A549 (cell line): ENCODE measurements at regions not wholly inside any gene's neighbourhood (a gene's known extent, or its start where the extent isn't known, plus 50 kb on each side); places are given as distances from the start of the nearest gene placed in this dataset.
A peak's percentile ranks its signal among the peaks of the same experiment; 100 is the strongest.

Experiments
- ATAC-seq, 2 experiments: fragments of 200-7000 bp in 1 of 2; fragments of >200 bp in 1 of 2; cut with Nextera tagmentation in 1 of 2; cut with Tn5 transposase in 1 of 2; 3 replicates each; pipeline versions ENCODE4 v1.8.0 to v1.9.1; 2018 to 2020; ENCODE audit warnings: mild to moderate bottlenecking in 1 of 2, moderate library complexity in 1 of 2
- CTCF ChIA-PET: fragments of 300-600 bp; sonication (Branson Sonifier 250); formaldehyde crosslinking; extraction: SDS; loops from one replicate; lab custom pipeline; 2021; ENCODE audit warnings: antibody characterized with exemption, inconsistent platforms; lab: Yijun Ruan, JAX
- POLR2A ChIA-PET: fragments of 350-600 bp; formaldehyde crosslinking; extraction: SDS; loops from one replicate; lab custom pipeline; 2021; ENCODE audit warnings: antibody characterized with exemption, inconsistent platforms; lab: Yijun Ruan, JAX
- DNase-seq, 2 experiments: peaks; one replicate each; pipeline versions ENCODE4 v3.0.0 to v3.0.0-alpha.2; 2011 to 2016; ENCODE audit warnings: low read depth in 1 of 2, low spot score in 1 of 2
- FAIRE-seq: peaks from 2 replicates; lab custom pipeline; 2011; peaks lifted over from hg19 to GRCh38; lab: Jason Lieb, UNC
- H3K27ac ChIP-seq, 2 experiments: fragments of >200 bp; sonication (Bioruptor Twin); formaldehyde crosslinking; 3 replicates each; pipeline ENCODE4 v1.5.1; 2016 to 2017
- H3K4me1 ChIP-seq: fragments of >200 bp; sonication (Bioruptor Twin); formaldehyde crosslinking; 3 replicates; pipeline ENCODE4 v1.6.1; 2016
- H3K4me2 ChIP-seq: fragments of >200 bp; sonication (Bioruptor Twin); formaldehyde crosslinking; 3 replicates; pipeline ENCODE4 v1.6.1; 2016
- H3K4me3 ChIP-seq: fragments of >200 bp; sonication (Bioruptor Twin); formaldehyde crosslinking; 3 replicates; pipeline ENCODE4 v1.5.1; 2016
- H3K9me3 ChIP-seq: fragments of >200 bp; sonication (Bioruptor Twin); formaldehyde crosslinking; 3 replicates; pipeline ENCODE4 v1.6.1; 2016
- CBX2 ChIP-seq: fragments of 200-600 bp; sonication (generic); IDR thresholded peaks from 2 replicates; pipeline ENCODE4 v1.6.1; 2016; ENCODE audit warnings: low read depth, mild to moderate bottlenecking, borderline replicate concordance
- CEBPB ChIP-seq, 2 experiments: fragments of >200 bp in 1 of 2; sonication (Bioruptor Twin) in 1 of 2; formaldehyde crosslinking in 1 of 2; IDR thresholded peaks; 2 replicates each; pipeline ENCODE4 v1.6.1; 2012 to 2016
- CHD2 ChIP-seq: fragments of 150-350 bp; IDR thresholded peaks from 2 replicates; pipeline ENCODE4 v1.6.1; 2014; ENCODE audit warnings: low read length; ENCODE audit not compliant: partially characterized antibody
- EHF ChIP-seq: fragments of 250-450 bp; sonication (Bioruptor Pico); IDR thresholded peaks from 2 replicates; pipeline ENCODE4 v1.5.0; 2020; ENCODE audit warnings: mild to moderate bottlenecking
- EP300 ChIP-seq, 2 experiments: fragments of >200 bp; sonication (Bioruptor Twin); formaldehyde crosslinking; IDR thresholded peaks; 2 replicates in 1 of 2; 3 replicates in 1 of 2; pipeline ENCODE4 v1.6.1; 2016 to 2017
- ESRRA ChIP-seq: fragments of 150-350 bp; IDR thresholded peaks from 2 replicates; pipeline ENCODE4 v1.6.1; 2014; ENCODE audit warnings: mild to moderate bottlenecking, low read length, borderline replicate concordance
- FOSB ChIP-seq: fragments of 250-450 bp; sonication (Bioruptor Pico); IDR thresholded peaks from 2 replicates; pipeline ENCODE4 v1.5.0; 2020; ENCODE audit warnings: mild to moderate bottlenecking, moderate library complexity
- HEYL ChIP-seq: fragments of 250-450 bp; sonication (Bioruptor Pico); IDR thresholded peaks from 2 replicates; pipeline ENCODE4 v1.8.0; 2021; ENCODE audit warnings: mild to moderate bottlenecking, moderate library complexity
- JUNB ChIP-seq: fragments of >200 bp; sonication (Bioruptor Twin); formaldehyde crosslinking; IDR thresholded peaks from 2 replicates; pipeline ENCODE4 v1.6.1; 2016
- KDM1A ChIP-seq: fragments of 200-600 bp; sonication (generic); IDR thresholded peaks from 2 replicates; pipeline ENCODE4 v1.6.1; 2016; ENCODE audit warnings: low read depth, mild to moderate bottlenecking
- MAFK ChIP-seq: fragments of 450-650 bp; IDR thresholded peaks from 2 replicates; pipeline ENCODE4 v1.6.1; 2014; ENCODE audit not compliant: partially characterized antibody
- NFE2L2 ChIP-seq: fragments of 150-350 bp; conservative IDR thresholded peaks from 2 replicates; pipeline ENCODE4 v1.6.1; 2014; ENCODE audit warnings: low read length
- NPAS2 ChIP-seq: fragments of 250-450 bp; sonication (Bioruptor Pico); IDR thresholded peaks from 2 replicates; pipeline ENCODE4 v1.8.0; 2022; ENCODE audit warnings: mild to moderate bottlenecking, moderate library complexity, borderline replicate concordance
- NR3C1 ChIP-seq: fragments of >200 bp; sonication (Bioruptor Twin); formaldehyde crosslinking; IDR thresholded peaks from 3 replicates; pipeline ENCODE4 v1.6.1; 2017
- POLR2AphosphoS2 ChIP-seq: conservative IDR thresholded peaks from 2 replicates; pipeline ENCODE4 v1.6.1; 2012; ENCODE audit warnings: low read length, improper control_type of control experiment, inconsistent platforms
- RARB ChIP-seq: fragments of 250-450 bp; sonication (Bioruptor Pico); IDR thresholded peaks from 2 replicates; pipeline ENCODE4 v1.8.0; 2021; ENCODE audit warnings: mild to moderate bottlenecking, moderate library complexity
- RFX5 ChIP-seq: fragments of 450-650 bp; IDR thresholded peaks from 2 replicates; pipeline ENCODE4 v1.7.1; 2014; ENCODE audit warnings: antibody characterized with exemption, mild to moderate bottlenecking, moderate library complexity
- SMC3 ChIP-seq: fragments of >200 bp; sonication (Bioruptor Twin); formaldehyde crosslinking; IDR thresholded peaks from 3 replicates; pipeline ENCODE4 v1.6.1; 2018; ENCODE audit warnings: inconsistent platforms
- TFCP2L1 ChIP-seq: fragments of 250-450 bp; sonication (Bioruptor Pico); IDR thresholded peaks from 2 replicates; pipeline ENCODE4 v1.5.0; 2021; ENCODE audit warnings: mild to moderate bottlenecking
- ZNF302 ChIP-seq: fragments of 250-450 bp; sonication (Bioruptor Pico); IDR thresholded peaks from 2 replicates; pipeline ENCODE4 v1.9.0; 2021; ENCODE audit warnings: inconsistent platforms, mild to moderate bottlenecking, moderate library complexity
- WGBS: methylation state at CpG from one replicate; pipeline ENCODE4 v1.1.6; 2017; ENCODE audit errors: missing lambda C conversion rate; 5-methylcytosine and 5-hydroxymethylcytosine counted together
- TF ChIP-seq, protein P1 (sequence below): IDR thresholded peaks from 2 replicates; pipeline ENCODE4 v1.6.1; 2012; ENCODE audit warnings: low read depth, borderline replicate concordance
- TF ChIP-seq, protein P2 (sequence below): fragments of 250-450 bp; sonication (Bioruptor Pico); IDR thresholded peaks from 2 replicates; pipeline ENCODE4 v1.5.0; 2020; ENCODE audit warnings: low read depth, mild to moderate bottlenecking, moderate library complexity
- TF ChIP-seq, protein P3 (sequence below): IDR thresholded peaks from 2 replicates; pipeline ENCODE4 v1.6.1; 2012
- TF ChIP-seq, protein P4 (sequence below): fragments of >200 bp; sonication (Bioruptor Twin); formaldehyde crosslinking; IDR thresholded peaks from 2 replicates; pipeline ENCODE4 v1.6.1; 2016
- TF ChIP-seq, protein P5 (sequence below): IDR thresholded peaks from 2 replicates; pipeline ENCODE4 v1.6.1; 2012
- TF ChIP-seq, protein P6 (sequence below): fragments of >200 bp; sonication (Bioruptor Twin); formaldehyde crosslinking; IDR thresholded peaks from 3 replicates; pipeline ENCODE4 v1.6.1; 2016

DNA sequence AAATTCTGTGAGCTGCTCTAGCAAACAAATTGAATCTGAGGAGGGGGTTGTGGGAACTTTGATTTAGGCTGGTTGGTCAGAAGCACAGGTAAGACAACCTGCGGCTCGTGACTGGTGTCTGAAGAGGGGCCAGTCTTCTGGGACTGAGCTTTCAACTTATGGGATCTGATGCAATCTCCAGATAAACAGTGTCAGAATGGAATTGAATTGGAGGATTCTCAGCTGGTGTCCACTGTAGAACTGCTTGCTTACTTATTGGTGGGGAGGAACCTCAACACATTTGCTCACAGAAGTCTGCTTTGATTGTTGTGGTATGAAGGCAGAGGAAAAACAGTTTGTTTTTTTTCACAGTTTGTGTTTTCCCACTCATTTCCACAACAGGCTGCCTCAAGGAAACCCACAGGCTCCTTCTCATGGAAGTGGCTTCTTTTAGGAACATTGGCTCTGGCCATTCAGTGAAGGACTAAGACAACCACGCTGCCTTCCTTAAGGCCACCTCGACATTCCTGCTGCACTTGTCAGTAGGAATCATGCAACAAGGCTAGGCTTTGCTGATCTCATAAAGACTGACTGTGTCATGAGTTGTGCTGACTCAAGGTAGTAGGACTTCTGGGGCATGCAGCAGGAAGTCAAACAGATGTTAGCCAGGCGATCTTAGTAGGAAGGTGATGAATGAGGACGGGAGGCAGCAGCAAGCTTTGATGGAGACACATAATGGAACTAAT is 104.7 kb downstream of the TSN start:
- ATAC-seq (0 out of 6 replicates have a peak, but pooled peaks of 1 of the 2 experiments have one; percentile 64), DNase-seq (peak in 1 of 2 experiments; percentile 31), FAIRE-seq (no peak)
- TF ChIP-seq, protein P1, sequence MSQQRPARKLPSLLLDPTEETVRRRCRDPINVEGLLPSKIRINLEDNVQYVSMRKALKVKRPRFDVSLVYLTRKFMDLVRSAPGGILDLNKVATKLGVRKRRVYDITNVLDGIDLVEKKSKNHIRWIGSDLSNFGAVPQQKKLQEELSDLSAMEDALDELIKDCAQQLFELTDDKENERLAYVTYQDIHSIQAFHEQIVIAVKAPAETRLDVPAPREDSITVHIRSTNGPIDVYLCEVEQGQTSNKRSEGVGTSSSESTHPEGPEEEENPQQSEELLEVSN = no peak
- TF ChIP-seq TFCP2L1 (CRISPR knock-in tag) (no peak), RFX5 (no peak), CBX2 (no peak), SMC3 (no peak)
- TF ChIP-seq, protein P2, sequence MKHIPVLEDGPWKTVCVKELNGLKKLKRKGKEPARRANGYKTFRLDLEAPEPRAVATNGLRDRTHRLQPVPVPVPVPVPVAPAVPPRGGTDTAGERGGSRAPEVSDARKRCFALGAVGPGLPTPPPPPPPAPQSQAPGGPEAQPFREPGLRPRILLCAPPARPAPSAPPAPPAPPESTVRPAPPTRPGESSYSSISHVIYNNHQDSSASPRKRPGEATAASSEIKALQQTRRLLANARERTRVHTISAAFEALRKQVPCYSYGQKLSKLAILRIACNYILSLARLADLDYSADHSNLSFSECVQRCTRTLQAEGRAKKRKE = no peak
- no peak overlapping the region for H3K27ac ChIP-seq
- ChIA-PET POLR2A (no interaction called here), CTCF (no interaction called here)
- WGBS = 4% methylated on average over 6 of the region's 6 CpGs
- no peak overlapping the region for H3K4me2 ChIP-seq
- no peak overlapping the region for H3K4me3 ChIP-seq
- H3K4me1 ChIP-seq = no peaks in the 10 kb centered on the region
- H3K9me3 ChIP-seq = no peaks in the 10 kb centered on the region; the same call in 2 of the 3 replicates

DNA sequence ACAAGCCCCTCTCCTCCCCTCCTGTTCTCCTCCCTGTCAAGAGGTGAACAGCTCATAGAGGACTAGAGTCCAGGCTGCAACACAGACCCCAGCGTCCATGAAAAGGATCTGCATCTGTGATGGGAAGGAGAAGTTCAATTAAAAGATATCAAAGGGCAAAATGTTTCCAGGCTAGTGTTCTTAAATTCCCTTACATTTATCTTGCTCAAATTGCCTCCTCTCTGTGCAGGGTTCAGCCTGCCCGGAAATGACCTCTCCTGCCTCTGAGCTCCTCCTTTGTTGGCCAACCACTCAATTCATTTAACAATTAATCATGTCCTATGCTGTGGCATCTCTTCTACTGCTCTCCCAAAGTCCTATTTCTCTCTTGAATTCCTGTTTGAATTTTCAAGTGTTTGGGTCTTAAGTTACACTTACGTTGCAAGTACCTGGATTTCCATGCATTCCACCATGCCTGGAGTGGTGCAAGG is 105.3 kb downstream of the TSN start:
- no peak for ATAC-seq
- ChIA-PET CTCF (no interaction called here), POLR2A (no interaction called here)
- Histone ChIP-seq H3K27ac (no peak overlapping the region), H3K4me3 (no peak overlapping the region), H3K4me2 (no peak overlapping the region)
- TF ChIP-seq KDM1A = no peak
- TF ChIP-seq POLR2AphosphoS2 = no peak
- no peak for TF ChIP-seq JUNB
- no peak for TF ChIP-seq ZNF302 (CRISPR knock-in tag)
- TF ChIP-seq, all 56 proteins: peak for 0
- WGBS = 9% methylated on average over 3 of the region's 3 CpGs
- no peak for DNase-seq
- Histone ChIP-seq H3K9me3 (no peaks in the 10 kb centered on the region; the same call in 2 of the 3 replicates), H3K4me1 (no peaks in the 10 kb centered on the region)
- FAIRE-seq = no peak

DNA sequence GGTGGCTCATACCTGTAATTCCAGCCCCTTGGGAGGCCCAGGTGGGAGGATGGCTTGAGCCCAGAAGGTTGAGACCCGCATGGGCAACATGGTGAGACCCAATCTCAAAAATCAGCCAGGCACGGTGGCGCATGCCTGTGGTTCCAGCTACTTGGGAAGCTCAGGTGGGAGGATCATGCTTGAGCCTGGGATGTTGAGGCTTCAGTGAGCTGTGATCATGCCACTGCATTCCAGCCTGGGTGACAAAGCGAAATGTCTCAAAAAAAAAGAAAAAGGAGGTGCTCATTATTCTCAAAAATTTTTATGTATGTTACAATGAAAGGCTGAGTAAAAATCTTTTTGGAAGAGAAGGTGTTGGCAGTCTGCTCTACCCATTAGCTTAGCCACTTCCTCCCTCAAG is 106.8 kb downstream of the TSN start:
- no peak overlapping the region for H3K4me3 ChIP-seq
- 43% methylated on average over 3 of the region's 4 CpGs for WGBS
- CTCF ChIA-PET = interaction anchor here (1.3 kb wide), 1 partner anchor 10 kb away, joined by 3 read pairs; no protein-coding TSS in a partner anchor
- H3K9me3 ChIP-seq = no peaks in the 10 kb centered on the region; the same call in 2 of the 3 replicates
- H3K4me1 ChIP-seq = no peaks in the 10 kb centered on the region
- ATAC-seq (no peak), FAIRE-seq (no peak), DNase-seq (no peak)
- no peak overlapping the region for H3K4me2 ChIP-seq
- H3K27ac ChIP-seq = no peak overlapping the region
- POLR2A ChIA-PET = no interaction called here
- TF ChIP-seq, protein P3, sequence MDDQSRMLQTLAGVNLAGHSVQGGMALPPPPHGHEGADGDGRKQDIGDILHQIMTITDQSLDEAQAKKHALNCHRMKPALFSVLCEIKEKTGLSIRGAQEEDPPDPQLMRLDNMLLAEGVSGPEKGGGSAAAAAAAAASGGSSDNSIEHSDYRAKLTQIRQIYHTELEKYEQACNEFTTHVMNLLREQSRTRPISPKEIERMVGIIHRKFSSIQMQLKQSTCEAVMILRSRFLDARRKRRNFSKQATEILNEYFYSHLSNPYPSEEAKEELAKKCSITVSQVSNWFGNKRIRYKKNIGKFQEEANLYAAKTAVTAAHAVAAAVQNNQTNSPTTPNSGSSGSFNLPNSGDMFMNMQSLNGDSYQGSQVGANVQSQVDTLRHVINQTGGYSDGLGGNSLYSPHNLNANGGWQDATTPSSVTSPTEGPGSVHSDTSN = no peak
- TF ChIP-seq FOSB (CRISPR knock-in tag) = no peak
- TF ChIP-seq KDM1A = no peak
- no peak for TF ChIP-seq MAFK
- no peak for TF ChIP-seq NR3C1
- no peak for TF ChIP-seq RARB
- TF ChIP-seq EHF (CRISPR knock-in tag) = no peak
- TF ChIP-seq, protein P4, sequence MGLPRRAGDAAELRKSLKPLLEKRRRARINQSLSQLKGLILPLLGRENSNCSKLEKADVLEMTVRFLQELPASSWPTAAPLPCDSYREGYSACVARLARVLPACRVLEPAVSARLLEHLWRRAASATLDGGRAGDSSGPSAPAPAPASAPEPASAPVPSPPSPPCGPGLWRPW = no peak
- no peak for TF ChIP-seq EP300 (IDR thresholded peaks at IDR 0.05)
- TF ChIP-seq, protein P5, sequence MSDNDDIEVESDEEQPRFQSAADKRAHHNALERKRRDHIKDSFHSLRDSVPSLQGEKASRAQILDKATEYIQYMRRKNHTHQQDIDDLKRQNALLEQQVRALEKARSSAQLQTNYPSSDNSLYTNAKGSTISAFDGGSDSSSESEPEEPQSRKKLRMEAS = no peak
- TF ChIP-seq, protein P6, sequence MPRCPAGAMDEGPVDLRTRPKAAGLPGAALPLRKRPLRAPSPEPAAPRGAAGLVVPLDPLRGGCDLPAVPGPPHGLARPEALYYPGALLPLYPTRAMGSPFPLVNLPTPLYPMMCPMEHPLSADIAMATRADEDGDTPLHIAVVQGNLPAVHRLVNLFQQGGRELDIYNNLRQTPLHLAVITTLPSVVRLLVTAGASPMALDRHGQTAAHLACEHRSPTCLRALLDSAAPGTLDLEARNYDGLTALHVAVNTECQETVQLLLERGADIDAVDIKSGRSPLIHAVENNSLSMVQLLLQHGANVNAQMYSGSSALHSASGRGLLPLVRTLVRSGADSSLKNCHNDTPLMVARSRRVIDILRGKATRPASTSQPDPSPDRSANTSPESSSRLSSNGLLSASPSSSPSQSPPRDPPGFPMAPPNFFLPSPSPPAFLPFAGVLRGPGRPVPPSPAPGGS = no peak
- no peak for TF ChIP-seq CEBPB (IDR thresholded peaks at IDR 0.05)
- TF ChIP-seq CHD2 = no peak
- no peak for TF ChIP-seq HEYL
- TF ChIP-seq POLR2AphosphoS2 = no peak
- no peak for TF ChIP-seq NFE2L2
- TF ChIP-seq RFX5 = no peak
- no peak for TF ChIP-seq ESRRA
- TF ChIP-seq NPAS2 (CRISPR knock-in tag) = no peak
- TF ChIP-seq, protein P1 = no peak
- TF ChIP-seq, all 56 proteins: peak for 0
